GM13976 (cell line): ENCODE measurements at regions not wholly inside any gene's neighbourhood (a gene's known extent, or its start where the extent isn't known, plus 50 kb on each side); places are given as distances from the start of the nearest gene placed in this dataset.

Experiments used
- DNase-seq: peaks from one replicate; pipeline ENCODE4 v3.0.0; 2012; ENCODE audit warnings: low spot score
- CTCF ChIP-seq: IDR thresholded peaks from 2 replicates; pipeline ENCODE4 v1.5.1; 2012; ENCODE audit warnings: borderline replicate concordance, mild to moderate bottlenecking; ENCODE audit not compliant: insufficient read depth; ENCODE audit errors: extremely low read depth, missing control alignments, control extremely low read depth
- in situ Hi-C: fragments of 300-500 bp; cut with MboI; formaldehyde crosslinking; loops from one replicate; pipeline ENCODE4 v1.12.0; 2022; ENCODE audit warnings: low sequenced_read_pairs, mixed read lengths, inconsistent platforms; ENCODE audit not compliant: unreplicated experiment

- in situ Hi-C loops: no loop called here
- no peak for DNase-seq
These were observed 104.8 kb upstream of the PTPN1 start for GRCh38 chr20:50405235-50405914.

DNA sequence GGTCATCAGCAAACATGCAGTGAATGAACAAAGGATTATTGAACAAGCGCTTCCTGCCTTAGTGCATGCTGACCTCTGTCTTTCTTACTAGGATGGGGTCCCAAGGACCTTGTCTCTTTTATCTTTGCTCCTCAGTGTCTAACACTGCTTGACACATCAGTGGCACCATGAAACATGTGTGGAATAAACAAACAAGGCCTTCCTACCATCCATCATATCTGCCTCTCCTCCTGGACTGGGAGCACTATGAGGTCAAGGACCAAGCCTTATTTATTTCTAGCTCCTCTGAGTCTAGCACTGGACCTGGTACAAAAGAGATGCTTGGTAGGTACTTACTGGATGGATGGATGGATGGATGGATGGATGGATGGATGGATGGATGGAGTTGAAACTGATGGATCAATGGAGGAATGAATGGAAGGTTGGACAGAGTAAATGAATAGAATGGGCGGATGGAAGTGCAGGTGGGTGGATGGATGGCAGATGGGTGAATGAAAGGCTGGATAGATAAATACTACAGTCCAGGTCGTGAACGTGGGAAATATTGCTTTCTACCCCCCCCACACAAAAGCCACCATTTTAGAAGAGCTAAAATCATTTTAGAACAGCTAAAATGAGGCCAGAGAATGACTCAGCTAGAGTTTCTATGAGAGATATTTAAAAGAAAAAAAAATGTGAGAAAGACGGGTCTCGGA, 104.1 kb upstream of the PTPN1 start:
- no peak for TF ChIP-seq CTCF
- no peak for DNase-seq
- in situ Hi-C loops: no loop called here

More at GRCh38 chr20:50405235-50405914, 104.8 kb upstream of the PTPN1 start:
- TF ChIP-seq CTCF: no peak

DNA sequence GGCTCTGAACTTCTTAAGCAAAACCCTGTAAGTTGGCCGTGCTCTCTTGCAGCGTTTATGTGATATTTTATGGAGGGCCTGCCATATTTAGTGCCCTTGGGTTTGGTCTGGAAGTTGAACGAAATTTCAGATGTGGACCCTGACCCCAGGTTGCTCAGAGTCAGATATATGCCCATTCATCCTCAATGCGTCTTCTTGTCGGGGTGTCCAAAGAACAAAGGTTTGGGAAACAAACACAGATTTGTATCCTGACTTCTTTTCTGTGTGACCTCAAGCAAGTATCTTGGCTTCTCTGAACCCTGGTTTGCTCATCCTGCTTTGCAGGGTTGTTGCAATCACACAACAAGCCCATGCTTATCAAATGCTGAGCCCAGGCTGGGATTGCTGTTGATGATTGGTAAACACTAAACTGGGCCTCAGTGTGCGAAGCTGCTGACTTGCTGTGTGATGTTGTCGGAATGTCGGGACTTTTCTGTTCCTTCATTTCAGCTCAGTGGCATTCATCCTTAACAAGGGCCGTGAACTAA, 103.5 kb upstream of the PTPN1 start:
- in situ Hi-C loops: no loop called here
- DNase-seq: no peak
- TF ChIP-seq CTCF: no peak

- DNase-seq: no peak
- TF ChIP-seq CTCF: no peak
- in situ Hi-C loops: no loop called here
These were observed 101.4 kb upstream of the PTPN1 start for GRCh38 chr20:50408526-50409364.

DNA sequence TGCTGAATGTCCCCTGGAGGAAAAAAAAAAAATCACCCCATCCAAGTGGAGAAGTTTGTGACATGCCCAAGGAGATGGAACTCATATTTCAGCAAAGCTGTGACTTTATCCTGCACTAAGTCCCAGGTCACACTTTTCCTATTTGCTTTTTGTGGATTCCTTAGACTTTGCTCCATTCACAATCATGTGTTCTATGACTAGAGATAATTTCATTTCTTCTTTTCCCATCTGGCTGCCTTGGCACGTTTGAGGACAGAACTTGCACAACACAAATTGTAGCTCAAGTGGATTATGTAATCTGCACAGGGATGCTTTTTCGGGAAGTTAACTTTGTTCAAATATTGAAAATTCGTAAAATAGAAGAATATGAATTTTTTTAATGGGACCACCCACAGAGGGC, 100.7 kb upstream of the PTPN1 start:
- DNase-seq: no peak
- TF ChIP-seq CTCF: no peak
- in situ Hi-C loops: no loop called here

- in situ Hi-C loops: no loop called here
- DNase-seq: no peak
- TF ChIP-seq CTCF: no peak
These were observed 99.8 kb upstream of the PTPN1 start for GRCh38 chr20:50410343-50410742.
